Endothelial cell of umbilical vein (primary cell): ENCODE measurements at regions not wholly inside any gene's neighbourhood (a gene's known extent, or its start where the extent isn't known, plus 50 kb on each side); places are given as distances from the start of the nearest gene placed in this dataset. TPM values are rescaled to one million over a fixed set of nuclear protein-coding genes. Genes with fewer than 3 reads are reported as not detected.

Experiments
- BruUV-seq: library from RNA; stranded (reverse); fragments of 400-500 nt; replicated peaks from 2 replicates; lab custom pipeline; 2021; lab: Mats Ljungman, UMichigan
- CTCF ChIA-PET: fragments of 300-600, 350-600 bp; sonication (Branson Sonifier 250); formaldehyde crosslinking; loops from one replicate; lab custom pipeline; 2021; ENCODE audit warnings: antibody characterized with exemption, inconsistent platforms; lab: Charles Lee
- POLR2A ChIA-PET: fragments of 300-600, 350-600 bp; sonication (Branson Sonifier 250); formaldehyde crosslinking; loops from one replicate; lab custom pipeline; 2021; ENCODE audit warnings: antibody characterized with exemption, inconsistent platforms; lab: Charles Lee
- DNase-seq: peaks from one replicate; pipeline ENCODE4 v3.0.0-alpha.2; 2011; ENCODE audit warnings: low read depth, low spot score
- FAIRE-seq: peaks from 2 replicates; lab custom pipeline; 2011; peaks lifted over from hg19 to GRCh38; lab: Jason Lieb, UNC
- H2AFZ ChIP-seq: 2 replicates; pipeline ENCODE4 v1.6.0; 2012; ENCODE audit warnings: low read depth, low read length, control low read depth, inconsistent platforms
- H3K27ac ChIP-seq: 2 replicates; pipeline ENCODE4 v1.5.1; 2011; ENCODE audit warnings: low read depth, mild to moderate bottlenecking, control low read depth, low read length, moderate library complexity; ENCODE audit not compliant: insufficient read depth
- H3K27me3 ChIP-seq, 2 experiments: 2 replicates each; pipeline versions ENCODE4 v1.6.0 to v1.6.1; 2011; ENCODE audit warnings: low read length in 2 of 2, mixed read lengths in 1 of 2; ENCODE audit not compliant: control insufficient read depth in 2 of 2, insufficient read depth in 2 of 2
- H3K36me3 ChIP-seq, 2 experiments: 2 replicates in 1 of 2; 3 replicates in 1 of 2; pipeline ENCODE4 v1.5.1; 2011; ENCODE audit warnings: low read length in 2 of 2, mild to moderate bottlenecking in 1 of 2, moderate library complexity in 1 of 2; ENCODE audit not compliant: control insufficient read depth in 2 of 2, insufficient read depth in 2 of 2; ENCODE audit errors: extremely low read depth in 1 of 2
- H3K4me1 ChIP-seq: 3 replicates; pipeline ENCODE4 v1.5.1; 2011; ENCODE audit warnings: mild to moderate bottlenecking, low read length; ENCODE audit not compliant: control insufficient read depth, insufficient read depth; ENCODE audit errors: extremely low read depth
- H3K4me2 ChIP-seq: 2 replicates; pipeline ENCODE4 v1.6.1; 2011; ENCODE audit warnings: low read length, control low read depth, mixed read lengths; ENCODE audit not compliant: insufficient read depth
- H3K4me3 ChIP-seq, 3 experiments: fragments of 200-600 bp in 1 of 3; sonication (generic), shearing (Covaris generic) in 1 of 3; replicated peaks in 1 of 3; 2 replicates each; pipeline ENCODE4 v1.5.1; 2011 to 2016; ENCODE audit warnings: control low read depth in 3 of 3, low read length in 3 of 3, mild to moderate bottlenecking in 2 of 3, inconsistent platforms in 1 of 3, low read depth in 1 of 3, moderate library complexity in 1 of 3; ENCODE audit not compliant: insufficient read depth in 1 of 3
- H3K79me2 ChIP-seq: 2 replicates; pipeline ENCODE4 v1.6.0; 2012; ENCODE audit warnings: low read length, inconsistent platforms; ENCODE audit not compliant: control insufficient read depth, insufficient read depth
- H3K9ac ChIP-seq: replicated peaks from 2 replicates; pipeline ENCODE3; 2011; ENCODE audit warnings: low read length, control low read depth; ENCODE audit not compliant: insufficient read depth; ENCODE audit errors: extremely low read depth
- H3K9me1 ChIP-seq: replicated peaks from 3 replicates; pipeline ENCODE4 v1.6.0; 2011; ENCODE audit warnings: mild to moderate bottlenecking, low read length; ENCODE audit not compliant: control insufficient read depth, insufficient read depth; ENCODE audit errors: extremely low read depth
- H3K9me3 ChIP-seq: replicated peaks from 2 replicates; pipeline ENCODE4 v1.5.1; 2012; ENCODE audit warnings: low read length, inconsistent platforms; ENCODE audit not compliant: control insufficient read depth, insufficient read depth
- H4K20me1 ChIP-seq: replicated peaks from 2 replicates; pipeline ENCODE3; 2011; ENCODE audit warnings: mild to moderate bottlenecking, low read length; ENCODE audit not compliant: control insufficient read depth, insufficient read depth; ENCODE audit errors: extremely low read depth
- CTCF ChIP-seq, 2 donors: IDR thresholded peaks; 1 replicate in 1 of 2; 2 replicates in 1 of 2; pipeline ENCODE4 v1.5.1; 2011; ENCODE audit warnings: low read length in 2 of 2, mild to moderate bottlenecking in 2 of 2, moderate library complexity in 2 of 2, control low read depth in 1 of 2, inconsistent platforms in 1 of 2, low read depth in 1 of 2; ENCODE audit not compliant: insufficient read depth in 1 of 2; ENCODE audit errors: extremely low read depth in 1 of 2
- EZH2 ChIP-seq: IDR thresholded peaks from 2 replicates; pipeline ENCODE4 v1.6.1; 2012; ENCODE audit warnings: borderline replicate concordance, low read depth, mild to moderate bottlenecking, moderate library complexity, low read length, inconsistent platforms; ENCODE audit not compliant: severe bottlenecking
- FOS ChIP-seq: IDR thresholded peaks from 2 replicates; pipeline ENCODE4 v1.6.1; 2011; ENCODE audit warnings: mild to moderate bottlenecking, low read length, moderate library complexity, borderline replicate concordance; ENCODE audit not compliant: insufficient read depth
- GATA2 ChIP-seq: IDR thresholded peaks from 2 replicates; pipeline ENCODE4 v1.7.0; 2011; ENCODE audit warnings: low read depth, mild to moderate bottlenecking, moderate library complexity, mixed read lengths, low read length; ENCODE audit not compliant: insufficient read length, insufficient read depth
- JUN ChIP-seq: IDR thresholded peaks from 2 replicates; pipeline ENCODE4 v1.6.1; 2011; ENCODE audit warnings: borderline replicate concordance, low read depth; ENCODE audit not compliant: insufficient read length, insufficient read depth
- MAX ChIP-seq: IDR thresholded peaks from 2 replicates; pipeline ENCODE4 v1.6.1; 2011; ENCODE audit not compliant: insufficient read depth, insufficient read length
- MYC ChIP-seq: IDR thresholded peaks from one replicate; pipeline ENCODE4 v1.6.1; 2011; ENCODE audit warnings: mild to moderate bottlenecking, low read depth, low read length
- POLR2A ChIP-seq: IDR thresholded peaks from 2 replicates; pipeline ENCODE4 v1.6.1; 2012; ENCODE audit warnings: low read depth, mild to moderate bottlenecking, control low read depth, low read length
- POLR2AphosphoS5 ChIP-seq: IDR thresholded peaks from 2 replicates; pipeline ENCODE4 v1.6.1; 2012; ENCODE audit warnings: low read depth, mild to moderate bottlenecking, control low read depth, low read length, moderate library complexity; ENCODE audit not compliant: insufficient read depth
- dilution Hi-C: fragments of 300-500 bp; cut with MboI; formaldehyde crosslinking; loops from one replicate; pipeline ENCODE4 v1.15.0; 2019; ENCODE audit warnings: low sequenced_read_pairs; ENCODE audit not compliant: extremely low pct_ligation_motif_present
- intact Hi-C: fragments of 100-400 bp; cut with micrococcal nuclease; formaldehyde crosslinking; loops from one replicate; pipeline ENCODE4 v1.10.0; 2022
- small RNA-seq: library from RNA; depleted of rRNA; stranded (forward); fragments of <200 nt; gene quantifications from one replicate; pipeline ENCODE3, GENCODE V24; 2012; ENCODE audit warnings: low replicate concordance, low read depth; ENCODE audit not compliant: insufficient read depth, insufficient read length

GRCh38 chr5:81800797-81801196 is 49.9 kb upstream of the SSBP2 start:
- no peak for TF ChIP-seq POLR2A
- TF ChIP-seq MYC, result no peak
- TF ChIP-seq FOS, result no peak
- TF ChIP-seq GATA2, result no peak
- TF ChIP-seq POLR2AphosphoS5, result no peak
- TF ChIP-seq CTCF (IDR thresholded peaks at IDR 0.05; ENCODE audit: extremely low read depth in 1 of 2, insufficient read depth in 1 of 2, low read depth in 1 of 2, low read length in 2 of 2), result no peak
- TF ChIP-seq EZH2, result no peak
- TF ChIP-seq JUN, result no peak
- no peak for TF ChIP-seq MAX
- Histone ChIP-seq H3K36me3 (no peaks in the 10 kb centered on the region), H2AFZ (no peak overlapping the region), H3K9me3 (no peaks in the 10 kb centered on the region), H3K79me2 (no peaks in the 10 kb centered on the region), H3K9ac (no peak overlapping the region), H3K4me1 (no peaks in the 10 kb centered on the region), H3K4me3 (no peak overlapping the region), H3K27ac (no peak overlapping the region), H3K4me2 (no peak overlapping the region), H3K27me3 (no peaks in the 10 kb centered on the region), H4K20me1 (no peaks in the 10 kb centered on the region), H3K9me1 (no peaks in the 10 kb centered on the region)
- DNase-seq (no peak), FAIRE-seq (peak; percentile 8)
- dilution Hi-C loops (no loop called here), intact Hi-C loops (no loop called here)
- POLR2A ChIA-PET, result no interaction called here
- CTCF ChIA-PET, result interaction anchor here (1.5 to 3.4 kb wide), 2 partner anchors 8 to 38 kb away, joined by 3 to 12 read pairs; no protein-coding TSS in a partner anchor
- BruUV-seq, result no TSS peak

Small RNA genes in the stretch of these regions (small RNA-seq; reads per million reads assigned to genes)
- not detected for gene SEM1P1
